ENCODE measurements at regions not wholly inside any gene's neighbourhood (a gene's known extent, or its start where the extent isn't known, plus 50 kb on each side); places are given as distances from the start of the nearest gene placed in this dataset.
A peak's percentile ranks its signal among the peaks of the same experiment; 100 is the strongest.
"Not testable (repeated sequence)": the region's sequence is repeated elsewhere in the genome, so short reads cannot be mapped to it uniquely, and the experiment has no call there.

DNA sequence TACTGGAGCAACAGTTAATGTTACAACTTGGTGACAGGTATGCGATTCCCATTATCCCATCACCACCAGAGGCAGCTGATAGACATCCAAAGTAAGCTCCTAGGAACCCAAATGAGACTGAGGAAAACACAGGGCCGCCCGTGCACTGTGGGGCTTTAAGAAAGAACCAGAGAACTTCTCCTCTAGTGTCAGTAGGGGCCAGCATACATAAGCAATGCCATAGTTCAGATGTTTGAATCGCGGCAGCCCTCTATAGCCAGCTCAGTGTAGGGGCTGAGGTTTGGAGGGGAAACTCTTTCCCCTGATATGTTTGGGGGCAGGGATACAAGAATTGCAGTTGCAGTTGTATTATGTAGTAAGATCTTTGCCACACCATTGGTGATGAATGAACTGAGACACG lies 593.3 kb upstream of the NCAM2 start:
- no peak for DNase-seq
- in situ Hi-C loops (cut with MboI; ENCODE audit: low pct_unique_long_range_greater_than_20kb, low sequenced_read_pairs): no loop called here

DNA sequence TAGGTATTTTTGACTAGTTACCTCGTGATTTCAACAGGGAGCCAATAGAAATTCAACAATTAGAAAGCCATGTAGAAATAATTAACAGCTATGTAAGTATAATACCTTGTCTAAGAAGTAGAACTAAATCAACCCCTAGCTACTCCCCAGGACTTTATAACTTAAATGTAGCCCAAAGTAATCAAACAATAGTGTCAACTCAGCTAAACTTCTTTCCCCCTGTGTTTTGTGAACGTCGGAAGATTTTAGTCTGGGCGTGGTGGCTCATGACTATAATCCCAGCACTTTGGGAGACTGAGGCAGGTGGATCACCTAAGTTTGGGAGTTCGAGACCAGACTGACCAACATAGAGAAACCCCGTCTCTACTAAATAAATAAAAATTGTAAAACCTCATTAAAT lies 579.9 kb upstream of the NCAM2 start:
- DNase-seq: no peak
- in situ Hi-C loops (cut with MboI; ENCODE audit: low pct_unique_long_range_greater_than_20kb, low sequenced_read_pairs): no loop called here

DNA sequence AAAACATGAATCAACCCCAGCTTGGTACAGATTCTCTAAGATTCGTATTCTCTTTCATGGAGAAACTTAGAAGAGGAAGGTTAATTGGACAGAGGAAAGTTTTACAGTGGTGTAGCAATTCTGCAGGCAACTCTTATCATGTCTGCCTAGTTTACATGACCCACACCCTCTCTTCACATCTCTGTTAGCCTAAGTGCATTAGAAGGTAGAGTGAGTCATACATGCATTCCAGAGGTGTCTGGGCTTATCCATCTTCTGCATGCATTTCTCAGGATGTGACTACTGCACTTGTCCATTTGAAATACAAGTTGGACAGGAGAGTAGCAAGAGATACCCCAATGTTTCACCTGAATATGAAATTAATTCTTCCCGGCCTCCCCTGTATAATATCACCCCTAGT lies 578.4 kb upstream of the NCAM2 start:
- DNase-seq: no peak
- in situ Hi-C loops (cut with MboI; ENCODE audit: low pct_unique_long_range_greater_than_20kb, low sequenced_read_pairs): no loop called here

DNA sequence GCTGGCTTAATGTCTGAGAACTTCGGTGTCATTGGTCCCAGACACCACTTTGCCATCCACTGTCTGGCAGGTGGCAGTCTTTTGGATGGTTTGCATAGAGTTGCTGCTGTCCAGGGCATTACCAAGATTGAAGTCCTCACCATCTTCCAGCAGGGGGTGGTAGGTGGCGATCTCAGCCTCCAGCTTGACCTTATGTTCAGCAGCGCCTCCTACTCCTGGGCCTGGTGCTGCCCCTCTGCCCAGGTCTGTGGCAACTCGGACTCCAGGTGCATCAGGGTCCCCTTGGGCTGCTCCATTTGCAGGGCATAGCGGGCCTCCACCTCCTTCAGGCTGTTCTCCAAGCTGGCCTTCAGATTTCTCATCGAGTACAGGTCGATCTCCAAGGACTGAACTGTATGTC lies 573.3 kb upstream of the NCAM2 start:
- no peak for DNase-seq
- in situ Hi-C loops (cut with MboI; ENCODE audit: low pct_unique_long_range_greater_than_20kb, low sequenced_read_pairs): no loop called here

DNA sequence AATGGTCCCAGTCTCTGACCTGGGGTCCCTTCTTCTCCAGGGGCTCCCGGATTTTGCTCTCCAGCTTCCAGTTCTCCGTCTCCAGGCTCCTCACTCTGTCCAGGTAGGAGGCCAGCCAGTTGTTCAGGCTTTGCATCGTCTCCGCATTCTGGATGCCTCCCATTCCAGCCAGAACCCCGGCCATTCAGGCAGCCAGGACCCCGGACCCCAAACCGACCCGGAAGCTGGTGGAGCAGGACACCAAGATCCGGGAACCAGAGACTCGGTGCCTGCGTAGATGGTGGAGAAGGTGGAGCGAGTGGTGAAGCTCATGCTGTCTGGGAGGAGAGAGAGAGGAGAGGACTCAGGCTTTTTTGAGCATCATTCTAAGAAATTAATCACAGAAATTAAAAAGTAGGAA lies 572.4 kb upstream of the NCAM2 start:
- in situ Hi-C loops (cut with MboI; ENCODE audit: low pct_unique_long_range_greater_than_20kb, low sequenced_read_pairs): no loop called here
- DNase-seq: no peak

DNA sequence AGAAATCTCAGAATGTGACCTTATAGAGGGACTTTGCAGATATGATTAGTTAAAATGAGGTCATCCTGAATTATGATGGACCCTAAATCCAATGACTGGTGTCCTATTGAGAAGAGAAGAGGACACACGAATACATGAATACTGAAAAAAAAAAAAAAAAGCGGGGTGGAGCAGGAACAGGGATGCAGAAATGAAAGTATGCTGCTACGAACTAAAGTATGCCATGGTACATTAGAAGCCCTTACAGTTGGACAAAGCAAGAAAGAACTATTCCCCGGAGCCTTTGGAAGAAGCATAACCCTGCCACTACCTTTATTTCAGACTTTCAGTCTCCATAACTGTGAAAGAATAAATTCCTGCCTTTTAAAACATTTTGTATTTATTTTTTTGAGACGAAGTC lies 557.9 kb upstream of the NCAM2 start:
- in situ Hi-C loops (cut with MboI; ENCODE audit: low pct_unique_long_range_greater_than_20kb, low sequenced_read_pairs): no loop called here
- no peak for DNase-seq

DNA sequence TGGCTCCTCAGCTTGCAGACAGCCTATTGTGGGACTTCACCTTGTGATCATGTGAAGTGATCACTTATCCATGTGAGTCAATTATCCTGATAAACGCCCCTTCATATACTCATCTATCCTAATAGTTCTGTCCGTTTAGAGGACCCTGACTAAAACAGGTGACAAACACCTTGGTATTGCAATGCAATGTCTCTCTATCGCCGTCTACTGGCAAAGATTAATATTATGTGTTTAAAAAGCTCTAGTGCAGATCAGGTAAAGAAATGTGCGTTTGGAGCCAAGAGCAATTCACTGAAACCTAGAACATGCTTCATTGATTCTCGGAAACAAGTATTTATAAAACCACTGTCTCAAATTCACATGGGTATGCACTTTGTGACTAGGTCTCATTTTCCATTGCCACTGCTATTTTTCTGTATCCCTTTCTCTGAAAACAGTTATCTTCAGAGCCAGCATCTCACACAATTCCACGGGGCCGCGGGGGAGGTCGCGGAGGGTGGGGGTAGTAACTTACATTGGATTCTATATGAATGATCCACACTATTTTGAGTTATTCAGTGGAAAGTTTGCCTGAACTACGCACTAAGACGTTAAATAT lies 554.6 kb upstream of the NCAM2 start:
- DNase-seq: peak; percentile 58
- in situ Hi-C loops (cut with MboI; ENCODE audit: low pct_unique_long_range_greater_than_20kb, low sequenced_read_pairs): no loop called here

DNA sequence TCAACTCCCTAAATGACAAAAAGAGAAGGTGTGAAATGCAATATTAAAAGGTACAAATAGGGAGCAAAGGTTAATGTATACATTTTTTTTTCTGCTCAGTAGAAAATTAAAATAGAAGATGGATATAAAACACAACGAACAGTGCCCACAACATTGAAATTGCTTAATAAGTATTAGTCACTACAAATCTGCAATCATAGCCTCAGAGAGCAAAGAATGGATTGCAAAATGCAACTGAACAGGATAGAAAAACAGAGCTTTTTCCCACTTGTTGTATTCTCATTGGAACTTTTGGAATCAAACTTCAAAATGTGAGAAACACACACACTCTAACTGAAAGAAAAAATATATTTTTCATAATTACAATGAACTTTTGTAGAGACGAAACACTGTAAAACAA lies 552.2 kb upstream of the NCAM2 start:
- DNase-seq: no peak
- in situ Hi-C loops (cut with MboI; ENCODE audit: low pct_unique_long_range_greater_than_20kb, low sequenced_read_pairs): no loop called here

DNA sequence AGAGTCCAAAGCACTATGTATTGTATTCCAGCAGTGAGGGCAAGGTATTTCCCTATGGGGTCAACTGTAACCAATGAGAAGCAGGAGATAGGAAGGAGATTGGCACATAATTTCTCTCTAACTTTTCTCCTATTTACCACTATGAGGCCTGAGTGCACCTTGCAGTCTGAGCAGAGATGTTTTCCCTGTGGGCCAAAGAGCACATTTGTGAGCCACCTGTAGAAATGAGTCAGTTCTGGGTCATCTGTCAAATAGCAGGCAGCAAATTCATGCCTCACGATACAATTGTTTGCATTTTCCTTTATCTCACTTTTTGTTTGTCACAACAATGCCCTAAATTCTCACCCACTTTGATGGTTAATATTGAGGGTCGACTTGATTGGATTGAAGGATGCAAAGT lies 547.2 kb upstream of the NCAM2 start:
- DNase-seq: no peak
- in situ Hi-C loops (cut with MboI; ENCODE audit: low pct_unique_long_range_greater_than_20kb, low sequenced_read_pairs): no loop called here

DNA sequence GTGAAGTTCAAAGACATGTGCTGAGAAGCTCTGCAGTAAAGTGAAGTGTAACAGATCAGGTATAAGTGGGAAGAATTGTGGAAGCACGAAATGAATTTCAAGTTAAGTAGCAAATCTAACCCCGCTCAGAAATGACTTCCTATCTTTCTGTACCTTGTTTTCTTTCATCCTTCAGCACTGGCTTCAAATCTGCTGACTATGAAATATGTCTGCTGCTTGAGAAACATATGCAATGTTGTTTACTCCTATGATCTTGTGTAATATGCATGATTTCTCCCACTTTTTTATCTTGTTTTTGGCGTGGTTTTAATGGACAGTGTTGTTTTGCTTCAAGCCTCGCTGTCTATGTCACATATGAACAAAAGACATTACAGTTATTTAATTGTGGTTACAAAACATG lies 545.3 kb upstream of the NCAM2 start:
- in situ Hi-C loops (cut with MboI; ENCODE audit: low pct_unique_long_range_greater_than_20kb, low sequenced_read_pairs): no loop called here

DNA sequence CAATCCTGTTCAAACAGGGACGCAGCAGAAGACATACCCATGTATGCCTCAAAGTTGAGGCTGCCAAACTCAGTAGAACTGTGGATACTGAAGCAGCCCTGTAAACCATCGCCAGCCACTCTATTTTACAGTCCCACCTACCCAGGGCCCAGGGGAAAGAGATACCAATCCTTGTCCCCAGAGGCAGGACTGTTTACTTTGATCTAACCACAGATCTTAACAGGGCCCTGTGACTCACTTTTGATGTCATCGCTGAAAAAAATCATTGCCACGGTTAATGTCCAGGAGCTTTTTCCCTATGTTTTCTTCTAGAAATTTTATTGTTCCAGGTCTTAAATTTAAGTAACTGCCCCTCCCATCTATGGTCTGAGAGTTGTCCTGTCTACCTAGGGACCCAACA lies 538.4 kb upstream of the NCAM2 start:
- no peak for DNase-seq
- in situ Hi-C loops (cut with MboI; ENCODE audit: low pct_unique_long_range_greater_than_20kb, low sequenced_read_pairs): no loop called here

More for the DNA sequence above, 545.3 kb upstream of the NCAM2 start:
- no peak for DNase-seq

DNA sequence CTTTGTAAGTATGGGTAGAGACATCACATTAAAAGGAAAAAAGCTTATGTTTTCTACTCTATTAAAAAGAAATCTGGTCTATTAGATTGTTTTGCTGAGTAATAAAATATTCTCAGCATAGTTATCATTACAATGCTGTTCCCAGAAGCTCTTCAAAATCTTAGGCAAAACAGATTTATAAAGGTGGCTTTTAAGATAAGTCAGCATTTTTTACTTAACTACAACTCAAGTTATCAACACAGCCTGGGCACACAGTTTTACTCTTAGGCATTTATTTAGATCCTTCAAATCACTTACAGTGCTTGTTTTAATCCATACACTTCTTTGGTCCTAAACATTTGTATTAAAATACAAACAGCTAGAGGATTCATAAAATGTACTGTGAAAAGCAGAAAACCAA lies 534.8 kb upstream of the NCAM2 start:
- no peak for DNase-seq
- in situ Hi-C loops (cut with MboI; ENCODE audit: low pct_unique_long_range_greater_than_20kb, low sequenced_read_pairs): no loop called here

DNA sequence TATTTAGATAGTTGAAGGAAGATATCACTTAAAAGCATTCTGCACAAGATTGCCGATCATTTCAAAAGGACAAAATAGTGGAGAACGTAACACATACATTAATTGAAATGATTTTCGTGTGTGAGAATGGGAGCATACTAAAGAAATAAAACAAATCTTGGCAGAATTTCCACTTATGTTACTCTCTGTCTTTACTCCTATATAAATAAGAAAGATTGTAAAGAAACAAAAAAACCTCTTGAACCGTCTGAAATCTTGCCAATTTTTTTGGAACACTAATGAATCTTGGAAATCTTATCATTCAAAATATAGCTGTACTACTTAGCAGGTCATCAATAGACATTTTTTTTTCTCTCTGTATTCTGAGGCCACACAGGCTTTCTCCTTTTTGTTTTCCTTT lies 528.8 kb upstream of the NCAM2 start:
- no peak for DNase-seq
- in situ Hi-C loops (cut with MboI; ENCODE audit: low pct_unique_long_range_greater_than_20kb, low sequenced_read_pairs): no loop called here

DNA sequence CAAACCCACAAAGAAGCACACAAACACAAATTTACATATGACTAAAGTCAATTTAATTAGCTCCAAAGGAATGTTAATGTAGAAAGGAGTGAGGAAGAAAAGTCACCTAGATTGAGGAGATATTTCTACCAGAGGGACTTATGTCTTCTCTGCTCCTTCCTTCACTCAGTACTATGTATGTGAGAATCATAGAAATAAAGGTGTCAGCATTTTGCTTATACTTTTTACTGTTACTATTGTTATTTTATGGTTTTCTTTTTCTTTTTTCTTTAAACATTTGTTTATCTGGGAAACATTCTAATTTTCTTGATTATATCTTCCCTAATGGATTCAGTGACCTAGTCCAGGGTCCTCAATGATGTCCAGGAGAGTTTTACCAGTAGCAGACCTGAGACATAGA lies 511.9 kb upstream of the NCAM2 start:
- in situ Hi-C loops (cut with MboI; ENCODE audit: low pct_unique_long_range_greater_than_20kb, low sequenced_read_pairs): no loop called here
- no peak for DNase-seq

DNA sequence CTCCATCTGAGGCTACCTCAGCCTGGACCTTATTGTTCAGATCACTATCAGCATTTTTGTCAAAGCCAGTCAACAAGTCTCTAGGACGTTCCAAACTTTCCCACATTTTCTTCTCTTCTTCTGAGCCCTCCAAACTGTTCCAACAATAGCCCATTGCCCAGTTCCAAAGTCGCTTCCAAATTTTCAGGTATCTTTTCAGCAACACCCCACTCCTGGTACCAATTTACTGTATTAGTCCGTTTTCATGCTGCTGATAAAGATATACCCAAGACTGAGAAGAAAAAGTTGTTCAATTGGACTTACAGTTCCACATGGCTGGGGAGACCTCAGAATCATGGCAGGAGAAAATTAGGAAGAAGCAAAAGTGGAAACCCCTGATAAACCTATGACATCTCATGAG lies 495.3 kb upstream of the NCAM2 start:
- in situ Hi-C loops (cut with MboI; ENCODE audit: low pct_unique_long_range_greater_than_20kb, low sequenced_read_pairs); DNase-seq: not testable (repeated sequence)

DNA sequence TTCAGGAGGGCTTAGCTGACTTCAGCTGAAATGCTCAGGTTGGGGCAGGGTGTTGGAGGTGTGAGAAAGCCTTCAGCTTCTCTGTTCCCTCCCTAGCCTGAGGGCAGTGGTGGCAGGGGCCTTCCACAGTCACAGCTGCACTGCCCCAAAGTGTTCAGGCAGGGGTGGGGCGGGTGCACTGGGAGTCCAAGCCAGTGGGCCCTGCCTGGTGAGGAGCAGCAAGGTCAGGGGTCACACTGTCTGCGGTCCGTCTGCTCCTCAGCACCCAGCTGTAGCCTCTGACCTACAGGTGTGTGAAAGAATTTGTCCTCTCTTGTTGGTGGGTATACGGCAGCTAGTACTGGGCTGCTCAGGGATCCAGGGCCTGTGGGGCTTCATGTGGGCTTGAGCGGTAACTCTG lies 490.4 kb upstream of the NCAM2 start:
- in situ Hi-C loops (cut with MboI; ENCODE audit: low pct_unique_long_range_greater_than_20kb, low sequenced_read_pairs): no loop called here
- no peak for DNase-seq

DNA sequence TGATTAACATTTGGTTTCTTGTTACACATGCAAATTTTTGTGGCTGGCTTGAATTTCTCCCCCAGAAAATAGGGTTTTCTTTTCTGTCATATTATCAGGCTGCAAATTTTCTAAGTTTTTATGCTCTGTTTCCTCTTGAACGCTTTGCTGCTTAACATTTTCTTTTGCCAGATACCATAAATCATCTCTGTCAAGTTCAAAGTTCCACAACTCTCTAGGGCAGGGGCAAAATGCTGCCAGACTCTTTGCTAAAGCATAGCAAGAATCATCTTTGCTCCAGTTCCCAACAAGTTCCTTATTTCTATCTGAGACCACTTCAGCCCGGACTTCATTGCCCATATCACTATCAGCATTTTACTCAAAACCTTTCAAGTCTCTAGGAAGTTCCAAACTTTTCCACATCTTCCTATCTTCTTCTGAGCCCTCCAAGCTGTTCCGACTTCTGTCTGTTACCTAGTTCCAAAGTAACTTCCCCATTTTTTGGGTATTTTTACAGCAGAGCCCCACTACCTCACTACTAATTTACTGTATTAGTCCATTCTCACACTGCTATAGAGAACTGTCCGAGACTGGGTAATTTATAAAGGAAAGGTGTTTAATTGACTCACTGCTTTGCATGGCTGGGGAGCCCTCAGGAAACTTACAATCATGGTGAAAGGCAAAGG lies 486.9 kb upstream of the NCAM2 start:
- in situ Hi-C loops (cut with MboI; ENCODE audit: low pct_unique_long_range_greater_than_20kb, low sequenced_read_pairs): no loop called here
- peak; percentile 52 for DNase-seq

DNA sequence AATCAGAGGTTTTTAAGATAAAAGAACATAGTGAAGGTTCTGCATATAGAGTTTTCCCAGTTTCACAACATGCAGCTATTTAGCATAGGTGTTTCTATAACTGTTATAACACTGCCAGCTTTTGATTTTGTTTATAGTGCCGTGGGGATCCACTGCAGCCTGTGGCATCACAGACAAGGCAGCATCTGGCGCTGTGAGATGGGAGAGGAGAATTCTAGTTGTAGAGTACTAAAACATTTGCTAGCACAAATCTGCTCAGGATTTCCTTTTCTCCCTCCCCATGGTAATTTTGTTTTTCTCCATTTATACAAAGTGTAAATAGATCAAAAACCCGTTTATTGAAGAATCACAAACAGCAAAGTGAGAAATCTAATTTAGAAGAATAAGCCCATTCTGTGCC lies 482.8 kb upstream of the NCAM2 start:
- in situ Hi-C loops (cut with MboI; ENCODE audit: low pct_unique_long_range_greater_than_20kb, low sequenced_read_pairs): no loop called here
- no peak for DNase-seq

DNA sequence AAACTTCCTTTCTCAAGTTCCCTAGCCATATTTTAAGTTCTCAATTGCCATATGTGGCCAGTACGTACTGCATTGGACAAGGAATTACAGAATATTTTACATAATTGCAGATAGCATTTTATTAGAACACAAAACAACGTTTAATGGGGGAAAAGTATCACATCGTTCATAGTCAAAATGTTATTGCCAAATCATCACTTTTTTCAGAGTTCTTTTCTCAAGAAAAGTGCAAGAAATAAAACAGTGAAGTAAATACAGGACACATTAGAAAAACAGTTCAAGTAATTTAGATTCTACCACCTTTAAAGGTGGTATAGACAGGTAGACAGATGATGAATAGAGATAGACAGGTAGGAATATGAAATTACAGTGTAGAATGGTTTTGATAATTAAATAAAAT lies 479.1 kb upstream of the NCAM2 start:
- in situ Hi-C loops (cut with MboI; ENCODE audit: low pct_unique_long_range_greater_than_20kb, low sequenced_read_pairs): no loop called here
- DNase-seq: no peak

DNA sequence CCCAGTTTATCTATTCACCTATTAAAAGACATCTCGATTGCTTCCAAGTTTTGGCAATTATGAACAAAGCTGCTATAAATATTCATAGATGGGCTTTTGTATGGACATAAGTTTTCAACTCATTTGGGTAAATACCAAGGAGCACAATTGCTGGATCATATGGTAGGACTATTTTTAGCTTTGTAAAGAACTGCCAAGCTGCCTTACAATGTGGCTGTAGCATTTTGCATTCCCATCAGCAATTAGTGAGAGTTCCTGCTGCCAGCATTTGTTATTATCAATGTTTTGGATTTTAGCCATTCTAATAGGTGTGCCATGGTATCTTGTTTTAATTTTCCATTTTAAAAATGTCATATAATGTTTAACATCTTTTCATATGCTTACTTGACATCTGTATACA lies 475.6 kb upstream of the NCAM2 start:
- DNase-seq: no peak
- in situ Hi-C loops (cut with MboI; ENCODE audit: low pct_unique_long_range_greater_than_20kb, low sequenced_read_pairs): no loop called here

DNA sequence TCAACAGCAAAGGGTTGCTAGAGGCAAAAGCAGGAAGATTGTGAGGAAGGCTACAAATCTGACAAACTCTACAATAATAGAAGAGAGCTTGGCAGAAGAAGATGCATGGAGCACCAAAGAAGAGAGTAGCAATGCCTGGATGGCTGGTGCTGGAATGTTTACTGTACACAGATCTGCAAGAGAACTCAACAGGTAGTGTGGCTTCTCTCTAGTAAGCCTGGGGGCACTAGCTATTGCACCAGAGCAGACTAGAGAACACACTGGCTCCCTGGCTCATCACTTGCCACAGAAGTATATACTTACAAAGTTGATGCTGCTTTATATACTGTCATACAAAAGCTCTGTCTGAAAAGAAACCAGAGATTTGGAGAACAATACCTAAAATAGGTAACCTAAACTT lies 475.0 kb upstream of the NCAM2 start:
- no peak for DNase-seq
- in situ Hi-C loops (cut with MboI; ENCODE audit: low pct_unique_long_range_greater_than_20kb, low sequenced_read_pairs): no loop called here
